Endothelial cell of umbilical vein (primary cell): ENCODE measurements at regions not wholly inside any gene's neighbourhood (a gene's known extent, or its start where the extent isn't known, plus 50 kb on each side); places are given as distances from the start of the nearest gene placed in this dataset.

ENCODE experiments used
- BruUV-seq: library from RNA; stranded (reverse); fragments of 400-500 nt; replicated peaks from 2 replicates; lab custom pipeline; 2021; lab: Mats Ljungman, UMichigan
- CTCF ChIA-PET: fragments of 300-600, 350-600 bp; sonication (Branson Sonifier 250); formaldehyde crosslinking; loops from one replicate; lab custom pipeline; 2021; ENCODE audit warnings: antibody characterized with exemption, inconsistent platforms; lab: Charles Lee
- POLR2A ChIA-PET: fragments of 300-600, 350-600 bp; sonication (Branson Sonifier 250); formaldehyde crosslinking; loops from one replicate; lab custom pipeline; 2021; ENCODE audit warnings: antibody characterized with exemption, inconsistent platforms; lab: Charles Lee
- DNase-seq: peaks from one replicate; pipeline ENCODE4 v3.0.0-alpha.2; 2011; ENCODE audit warnings: low read depth, low spot score
- FAIRE-seq: peaks from 2 replicates; lab custom pipeline; 2011; peaks lifted over from hg19 to GRCh38; lab: Jason Lieb, UNC
- H2AFZ ChIP-seq: 2 replicates; pipeline ENCODE4 v1.6.0; 2012; ENCODE audit warnings: low read depth, low read length, control low read depth, inconsistent platforms
- H3K27ac ChIP-seq: 2 replicates; pipeline ENCODE4 v1.5.1; 2011; ENCODE audit warnings: low read depth, mild to moderate bottlenecking, control low read depth, low read length, moderate library complexity; ENCODE audit not compliant: insufficient read depth
- H3K27me3 ChIP-seq, 2 experiments: 2 replicates each; pipeline versions ENCODE4 v1.6.0 to v1.6.1; 2011; ENCODE audit warnings: low read length in 2 of 2, mixed read lengths in 1 of 2; ENCODE audit not compliant: control insufficient read depth in 2 of 2, insufficient read depth in 2 of 2
- H3K36me3 ChIP-seq, 2 experiments: 2 replicates in 1 of 2; 3 replicates in 1 of 2; pipeline ENCODE4 v1.5.1; 2011; ENCODE audit warnings: low read length in 2 of 2, mild to moderate bottlenecking in 1 of 2, moderate library complexity in 1 of 2; ENCODE audit not compliant: control insufficient read depth in 2 of 2, insufficient read depth in 2 of 2; ENCODE audit errors: extremely low read depth in 1 of 2
- H3K4me1 ChIP-seq: 3 replicates; pipeline ENCODE4 v1.5.1; 2011; ENCODE audit warnings: mild to moderate bottlenecking, low read length; ENCODE audit not compliant: control insufficient read depth, insufficient read depth; ENCODE audit errors: extremely low read depth
- H3K4me2 ChIP-seq: 2 replicates; pipeline ENCODE4 v1.6.1; 2011; ENCODE audit warnings: low read length, control low read depth, mixed read lengths; ENCODE audit not compliant: insufficient read depth
- H3K4me3 ChIP-seq, 3 experiments: fragments of 200-600 bp in 1 of 3; sonication (generic), shearing (Covaris generic) in 1 of 3; replicated peaks in 1 of 3; 2 replicates each; pipeline ENCODE4 v1.5.1; 2011 to 2016; ENCODE audit warnings: control low read depth in 3 of 3, low read length in 3 of 3, mild to moderate bottlenecking in 2 of 3, inconsistent platforms in 1 of 3, low read depth in 1 of 3, moderate library complexity in 1 of 3; ENCODE audit not compliant: insufficient read depth in 1 of 3
- H3K79me2 ChIP-seq: 2 replicates; pipeline ENCODE4 v1.6.0; 2012; ENCODE audit warnings: low read length, inconsistent platforms; ENCODE audit not compliant: control insufficient read depth, insufficient read depth
- H3K9ac ChIP-seq: replicated peaks from 2 replicates; pipeline ENCODE3; 2011; ENCODE audit warnings: low read length, control low read depth; ENCODE audit not compliant: insufficient read depth; ENCODE audit errors: extremely low read depth
- H3K9me1 ChIP-seq: replicated peaks from 3 replicates; pipeline ENCODE4 v1.6.0; 2011; ENCODE audit warnings: mild to moderate bottlenecking, low read length; ENCODE audit not compliant: control insufficient read depth, insufficient read depth; ENCODE audit errors: extremely low read depth
- H3K9me3 ChIP-seq: replicated peaks from 2 replicates; pipeline ENCODE4 v1.5.1; 2012; ENCODE audit warnings: low read length, inconsistent platforms; ENCODE audit not compliant: control insufficient read depth, insufficient read depth
- H4K20me1 ChIP-seq: replicated peaks from 2 replicates; pipeline ENCODE3; 2011; ENCODE audit warnings: mild to moderate bottlenecking, low read length; ENCODE audit not compliant: control insufficient read depth, insufficient read depth; ENCODE audit errors: extremely low read depth
- EZH2 ChIP-seq: IDR thresholded peaks from 2 replicates; pipeline ENCODE4 v1.6.1; 2012; ENCODE audit warnings: borderline replicate concordance, low read depth, mild to moderate bottlenecking, moderate library complexity, low read length, inconsistent platforms; ENCODE audit not compliant: severe bottlenecking
- FOS ChIP-seq: IDR thresholded peaks from 2 replicates; pipeline ENCODE4 v1.6.1; 2011; ENCODE audit warnings: mild to moderate bottlenecking, low read length, moderate library complexity, borderline replicate concordance; ENCODE audit not compliant: insufficient read depth
- GATA2 ChIP-seq: IDR thresholded peaks from 2 replicates; pipeline ENCODE4 v1.7.0; 2011; ENCODE audit warnings: low read depth, mild to moderate bottlenecking, moderate library complexity, mixed read lengths, low read length; ENCODE audit not compliant: insufficient read length, insufficient read depth
- JUN ChIP-seq: IDR thresholded peaks from 2 replicates; pipeline ENCODE4 v1.6.1; 2011; ENCODE audit warnings: borderline replicate concordance, low read depth; ENCODE audit not compliant: insufficient read length, insufficient read depth
- MYC ChIP-seq: IDR thresholded peaks from one replicate; pipeline ENCODE4 v1.6.1; 2011; ENCODE audit warnings: mild to moderate bottlenecking, low read depth, low read length
- POLR2A ChIP-seq: IDR thresholded peaks from 2 replicates; pipeline ENCODE4 v1.6.1; 2012; ENCODE audit warnings: low read depth, mild to moderate bottlenecking, control low read depth, low read length
- POLR2AphosphoS5 ChIP-seq: IDR thresholded peaks from 2 replicates; pipeline ENCODE4 v1.6.1; 2012; ENCODE audit warnings: low read depth, mild to moderate bottlenecking, control low read depth, low read length, moderate library complexity; ENCODE audit not compliant: insufficient read depth
- dilution Hi-C: fragments of 300-500 bp; cut with MboI; formaldehyde crosslinking; loops from one replicate; pipeline ENCODE4 v1.15.0; 2019; ENCODE audit warnings: low sequenced_read_pairs; ENCODE audit not compliant: extremely low pct_ligation_motif_present
- intact Hi-C: fragments of 100-400 bp; cut with micrococcal nuclease; formaldehyde crosslinking; loops from one replicate; pipeline ENCODE4 v1.10.0; 2022
- TF ChIP-seq, protein P1 (sequence below): IDR thresholded peaks from 2 replicates; pipeline ENCODE4 v1.6.1; 2011; ENCODE audit not compliant: insufficient read depth, insufficient read length
- TF ChIP-seq, protein P2 (sequence below), 2 donors: IDR thresholded peaks; 1 replicate in 1 of 2; 2 replicates in 1 of 2; pipeline ENCODE4 v1.5.1; 2011; ENCODE audit warnings: low read length in 2 of 2, mild to moderate bottlenecking in 2 of 2, moderate library complexity in 2 of 2, control low read depth in 1 of 2, inconsistent platforms in 1 of 2, low read depth in 1 of 2; ENCODE audit not compliant: insufficient read depth in 1 of 2; ENCODE audit errors: extremely low read depth in 1 of 2

- Histone ChIP-seq H3K9ac (no peak overlapping the region), H3K4me2 (no peak overlapping the region), H3K27me3 (no peaks in the 10 kb centered on the region), H3K79me2 (no peaks in the 10 kb centered on the region), H2AFZ (no peak overlapping the region), H3K9me3 (no peaks in the 10 kb centered on the region), H3K4me1 (peaks cover 10% of the 10 kb centered on the region), H3K9me1 (no peaks in the 10 kb centered on the region), H3K27ac (no peak overlapping the region), H4K20me1 (no peaks in the 10 kb centered on the region), H3K4me3 (no peak overlapping the region), H3K36me3 (no peaks in the 10 kb centered on the region)
- DNase-seq: no peak
- TF ChIP-seq MYC: no peak
- intact Hi-C loops (no loop called here), dilution Hi-C loops (no loop called here)
- POLR2A ChIA-PET: no interaction called here
- CTCF ChIA-PET: interaction anchor here (1.3 to 3.0 kb wide), 2 partner anchors 11 to 309 kb away, joined by 3 to 13 read pairs; no protein-coding TSS in a partner anchor
- no peak for FAIRE-seq
- no TSS peak for BruUV-seq
These were observed 251.5 kb upstream of the STARD13 start for GRCh38 chr13:33537026-33537425.

DNA sequence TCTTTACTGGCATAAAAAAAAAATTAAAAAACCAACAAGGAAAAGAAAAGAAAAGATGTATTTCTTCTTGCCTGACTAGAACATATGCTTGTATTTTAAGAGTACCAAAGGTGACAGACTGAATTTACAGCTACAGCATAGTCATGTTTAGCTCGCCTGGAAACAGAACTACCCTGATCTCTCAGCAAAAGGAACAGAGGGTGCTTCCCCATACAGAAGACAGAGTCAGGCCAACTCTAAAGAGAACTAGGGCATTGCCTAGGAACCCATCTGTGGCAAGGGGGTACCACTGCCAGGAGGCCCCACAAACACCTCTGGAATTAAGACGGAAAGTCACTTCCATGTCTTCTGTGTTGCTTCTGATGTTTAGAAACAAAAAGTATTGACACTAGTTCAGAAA lies 252.1 kb upstream of the STARD13 start:
- no peak overlapping the region for H3K4me3 ChIP-seq
- BruUV-seq: no TSS peak
- no peaks in the 10 kb centered on the region for H3K9me1 ChIP-seq
- ChIA-PET CTCF (interaction anchor here (3.0 kb wide), 1 partner anchor 11 kb away, joined by 13 read pairs; no protein-coding TSS in a partner anchor), POLR2A (no interaction called here)
- H3K4me2 ChIP-seq: no peak overlapping the region
- TF ChIP-seq JUN (no peak), GATA2 (no peak), POLR2AphosphoS5 (no peak), FOS (no peak), EZH2 (no peak), POLR2A (no peak), MYC (no peak)
- TF ChIP-seq, protein P1, sequence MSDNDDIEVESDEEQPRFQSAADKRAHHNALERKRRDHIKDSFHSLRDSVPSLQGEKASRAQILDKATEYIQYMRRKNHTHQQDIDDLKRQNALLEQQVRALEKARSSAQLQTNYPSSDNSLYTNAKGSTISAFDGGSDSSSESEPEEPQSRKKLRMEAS: no peak
- TF ChIP-seq, protein P2, sequence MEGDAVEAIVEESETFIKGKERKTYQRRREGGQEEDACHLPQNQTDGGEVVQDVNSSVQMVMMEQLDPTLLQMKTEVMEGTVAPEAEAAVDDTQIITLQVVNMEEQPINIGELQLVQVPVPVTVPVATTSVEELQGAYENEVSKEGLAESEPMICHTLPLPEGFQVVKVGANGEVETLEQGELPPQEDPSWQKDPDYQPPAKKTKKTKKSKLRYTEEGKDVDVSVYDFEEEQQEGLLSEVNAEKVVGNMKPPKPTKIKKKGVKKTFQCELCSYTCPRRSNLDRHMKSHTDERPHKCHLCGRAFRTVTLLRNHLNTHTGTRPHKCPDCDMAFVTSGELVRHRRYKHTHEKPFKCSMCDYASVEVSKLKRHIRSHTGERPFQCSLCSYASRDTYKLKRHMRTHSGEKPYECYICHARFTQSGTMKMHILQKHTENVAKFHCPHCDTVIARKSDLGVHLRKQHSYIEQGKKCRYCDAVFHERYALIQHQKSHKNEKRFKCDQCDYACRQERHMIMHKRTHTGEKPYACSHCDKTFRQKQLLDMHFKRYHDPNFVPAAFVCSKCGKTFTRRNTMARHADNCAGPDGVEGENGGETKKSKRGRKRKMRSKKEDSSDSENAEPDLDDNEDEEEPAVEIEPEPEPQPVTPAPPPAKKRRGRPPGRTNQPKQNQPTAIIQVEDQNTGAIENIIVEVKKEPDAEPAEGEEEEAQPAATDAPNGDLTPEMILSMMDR (IDR thresholded peaks at IDR 0.05; ENCODE audit: extremely low read depth in 1 of 2, insufficient read depth in 1 of 2, low read depth in 1 of 2, low read length in 2 of 2): no peak
- no peaks in the 10 kb centered on the region for H4K20me1 ChIP-seq
- intact Hi-C loops (no loop called here), dilution Hi-C loops (no loop called here)
- H3K4me1 ChIP-seq: peaks cover 11% of the 10 kb centered on the region
- H3K9me3 ChIP-seq: no peaks in the 10 kb centered on the region
- FAIRE-seq (no peak), DNase-seq (no peak)
- H3K27me3 ChIP-seq: no peaks in the 10 kb centered on the region
- no peak overlapping the region for H3K27ac ChIP-seq
- H3K36me3 ChIP-seq: no peaks in the 10 kb centered on the region
- H3K79me2 ChIP-seq: no peaks in the 10 kb centered on the region
- H3K9ac ChIP-seq: no peak overlapping the region
- no peak overlapping the region for H2AFZ ChIP-seq
